Lower lobe of right lung (tissue), 2 donors: ENCODE measurements at regions not wholly inside any gene's neighbourhood (a gene's known extent, or its start where the extent isn't known, plus 50 kb on each side); places are given as distances from the start of the nearest gene placed in this dataset.

Source experiments
- ATAC-seq, 2 donors: fragments of 200-7000 bp; cut with Tn5 transposase; one replicate each; pipeline ENCODE4 v1.9.1; 2020 to 2022; ENCODE audit warnings: mild to moderate bottlenecking in 2 of 2, moderate library complexity in 2 of 2
- DNase-seq: peaks from one replicate; pipeline ENCODE4 v3.0.0-alpha.2; 2020
- H3K27ac ChIP-seq: fragments of 200-600 bp; one replicate; pipeline ENCODE4 v1.8.0; 2022
- H3K27me3 ChIP-seq: fragments of 200-600 bp; one replicate; pipeline ENCODE4 v1.8.0; 2022; ENCODE audit warnings: low read depth
- H3K36me3 ChIP-seq: fragments of 200-600 bp; one replicate; pipeline ENCODE4 v1.8.0; 2022; ENCODE audit warnings: mild to moderate bottlenecking
- H3K4me1 ChIP-seq: fragments of 200-600 bp; one replicate; pipeline ENCODE4 v1.8.0; 2022
- H3K4me3 ChIP-seq: fragments of 200-600 bp; one replicate; pipeline ENCODE4 v1.8.0; 2022; ENCODE audit warnings: mild to moderate bottlenecking
- H3K9me3 ChIP-seq: fragments of 200-600 bp; one replicate; pipeline ENCODE4 v1.8.0; 2022
- CTCF ChIP-seq: fragments of 200-600 bp; IDR thresholded peaks from one replicate; pipeline ENCODE4 v1.8.0; 2022; ENCODE audit warnings: antibody characterized with exemption, mild to moderate bottlenecking
- intact Hi-C: fragments of 100-400 bp; cut with DNase I; formaldehyde crosslinking; loops from one replicate; pipeline ENCODE4 v1.11.0; 2022
- donor health status: DM: no; HTN: yes; CAD: no; lungs with severe emphysema.

GRCh38 chr2:12120281-12121150 is 374.1 kb downstream of the LPIN1 start:
- Histone ChIP-seq H3K9me3 (no peaks in the 10 kb centered on the region), H3K4me3 (no peak overlapping the region), H3K36me3 (no peaks in the 10 kb centered on the region), H3K27me3 (no peaks in the 10 kb centered on the region), H3K27ac (no peak overlapping the region), H3K4me1 (no peaks in the 10 kb centered on the region)
- no peak for TF ChIP-seq CTCF
- ATAC-seq (no peak), DNase-seq (no peak)
- intact Hi-C loops: no loop called here

GRCh38 chr2:12124790-12125189 is 378.4 kb downstream of the LPIN1 start:
- intact Hi-C loops: no loop called here

GRCh38 chr2:12126318-12126717 is 379.9 kb downstream of the LPIN1 start:
- H3K27me3 ChIP-seq: no peaks in the 10 kb centered on the region
- no peak for TF ChIP-seq CTCF
- DNase-seq (no peak), ATAC-seq (no peak)
- H3K4me1 ChIP-seq: no peaks in the 10 kb centered on the region
- intact Hi-C loops: no loop called here
- H3K36me3 ChIP-seq: no peaks in the 10 kb centered on the region
- no peak overlapping the region for H3K4me3 ChIP-seq
- H3K9me3 ChIP-seq: peaks cover 7% of the 10 kb centered on the region
- no peak overlapping the region for H3K27ac ChIP-seq

More at GRCh38 chr2:12124790-12125189, 378.4 kb downstream of the LPIN1 start:
- H3K27ac ChIP-seq: no peak overlapping the region
- no peak overlapping the region for H3K4me3 ChIP-seq
- no peaks in the 10 kb centered on the region for H3K27me3 ChIP-seq
- no peak for ATAC-seq
- no peaks in the 10 kb centered on the region for H3K36me3 ChIP-seq
- no peak for DNase-seq
- H3K9me3 ChIP-seq: peaks cover 7% of the 10 kb centered on the region
- no peaks in the 10 kb centered on the region for H3K4me1 ChIP-seq
- no peak for TF ChIP-seq CTCF

GRCh38 chr2:12127638-12128037 is 381.2 kb downstream of the LPIN1 start:
- Histone ChIP-seq H3K27ac (no peak overlapping the region), H3K36me3 (no peaks in the 10 kb centered on the region), H3K9me3 (peaks cover 7% of the 10 kb centered on the region), H3K27me3 (no peaks in the 10 kb centered on the region), H3K4me1 (peaks cover 5% of the 10 kb centered on the region), H3K4me3 (no peak overlapping the region)
- intact Hi-C loops: no loop called here
- DNase-seq (no peak), ATAC-seq (no peak)
- TF ChIP-seq CTCF: no peak

GRCh38 chr2:12131975-12132374 is 385.5 kb downstream of the LPIN1 start:
- Histone ChIP-seq H3K27me3 (no peaks in the 10 kb centered on the region), H3K36me3 (no peaks in the 10 kb centered on the region), H3K4me1 (peaks cover 5% of the 10 kb centered on the region), H3K27ac (no peak overlapping the region), H3K4me3 (no peak overlapping the region), H3K9me3 (peaks cover 3% of the 10 kb centered on the region)
- no peak for DNase-seq
- ATAC-seq: peak in 1 of 2 donors; percentile 42
- no peak for TF ChIP-seq CTCF
- intact Hi-C loops: no loop called here
